ACHN (cell line): ENCODE measurements at regions not wholly inside any gene's neighbourhood (a gene's known extent, or its start where the extent isn't known, plus 50 kb on each side); places are given as distances from the start of the nearest gene placed in this dataset.
"Not testable (repeated sequence)": the region's sequence is repeated elsewhere in the genome, so short reads cannot be mapped to it uniquely, and the experiment has no call there.

Experiments
- DNase-seq: peaks from one replicate; pipeline ENCODE4 v3.0.0-alpha.2; 2015
- in situ Hi-C: cut with HindIII; loops from 2 replicates; pipeline ENCODE4 v1.10.0; 2017; ENCODE audit warnings: low sequenced_read_pairs, low pct_ligation_motif_present, low pct_unique_long_range_greater_than_20kb

GRCh38 chr3:160091441-160091840 lies 102.8 kb downstream of the IL12A start:
- in situ Hi-C loops: no loop called here
- DNase-seq: no peak

DNA sequence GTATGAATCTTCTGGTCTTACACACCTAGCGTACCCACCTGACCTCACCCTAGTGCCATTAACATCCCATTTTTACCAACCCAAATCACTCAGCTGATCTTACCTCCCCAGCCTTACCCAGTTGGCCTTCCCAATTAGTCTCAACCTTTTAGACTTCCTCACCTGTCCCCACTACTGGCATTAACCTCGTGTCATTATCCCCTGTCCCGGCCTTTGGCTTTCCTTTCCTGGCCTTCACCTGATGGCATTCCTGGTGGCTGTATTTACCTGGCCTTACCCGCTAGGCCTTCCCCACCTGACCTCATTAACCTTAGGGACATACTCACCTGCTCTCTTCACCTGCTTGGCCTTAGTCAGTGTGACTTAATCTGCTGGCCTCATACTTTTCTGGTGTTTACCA lies 104.1 kb downstream of the IL12A start:
- in situ Hi-C loops: no loop called here
- DNase-seq: no peak

- in situ Hi-C loops: no loop called here
- DNase-seq: no peak
These were observed 105.9 kb downstream of the IL12A start for GRCh38 chr3:160094562-160094961.

GRCh38 chr3:160097478-160097877 lies 108.8 kb downstream of the IL12A start:
- DNase-seq: no peak
- in situ Hi-C loops: no loop called here

DNA sequence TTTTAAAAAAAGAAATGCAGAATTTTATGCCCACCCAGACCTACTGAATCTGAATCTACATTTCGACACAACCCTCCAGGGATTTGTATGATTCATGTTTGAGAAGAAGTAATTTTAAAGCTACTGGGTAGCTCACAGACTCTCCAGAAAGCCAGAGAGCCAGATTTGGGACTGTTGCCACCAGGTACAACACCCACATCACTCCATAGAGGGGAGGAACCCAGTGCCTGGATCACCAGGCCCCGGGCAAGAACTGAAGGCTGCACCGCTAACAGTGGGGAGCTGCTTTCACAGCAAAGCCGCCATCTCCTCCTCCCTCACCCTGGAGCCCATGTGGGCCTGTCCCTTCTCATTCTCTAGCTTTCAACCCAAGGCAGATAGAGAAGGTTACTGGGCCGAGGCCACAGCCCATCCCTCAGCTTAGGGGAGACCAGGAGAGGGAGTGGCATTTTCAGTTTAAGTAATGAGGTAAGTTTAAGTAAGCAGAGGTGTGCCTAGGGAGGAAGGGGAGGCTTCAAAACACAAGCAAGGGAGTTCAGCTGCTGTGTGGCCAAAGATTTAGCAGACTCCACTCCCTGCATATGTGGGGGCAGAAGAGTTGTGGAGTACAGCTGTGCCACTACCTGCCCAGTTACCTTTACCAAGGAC lies 109.8 kb downstream of the IL12A start:
- in situ Hi-C loops: no loop called here

GRCh38 chr3:160098926-160099626 lies 110.4 kb downstream of the IL12A start:
- in situ Hi-C loops: no loop called here
- peak; percentile 25 for DNase-seq

More for the DNA sequence above, 109.8 kb downstream of the IL12A start:
- no peak for DNase-seq

GRCh38 chr3:160099834-160100233 lies 111.2 kb downstream of the IL12A start:
- no peak for DNase-seq
- in situ Hi-C loops: no loop called here

GRCh38 chr3:160100610-160101009 lies 112.0 kb downstream of the IL12A start:
- DNase-seq: no peak
- in situ Hi-C loops: no loop called here

GRCh38 chr3:160102001-160102400 lies 113.4 kb downstream of the IL12A start:
- DNase-seq, in situ Hi-C loops: not testable (repeated sequence)

DNA sequence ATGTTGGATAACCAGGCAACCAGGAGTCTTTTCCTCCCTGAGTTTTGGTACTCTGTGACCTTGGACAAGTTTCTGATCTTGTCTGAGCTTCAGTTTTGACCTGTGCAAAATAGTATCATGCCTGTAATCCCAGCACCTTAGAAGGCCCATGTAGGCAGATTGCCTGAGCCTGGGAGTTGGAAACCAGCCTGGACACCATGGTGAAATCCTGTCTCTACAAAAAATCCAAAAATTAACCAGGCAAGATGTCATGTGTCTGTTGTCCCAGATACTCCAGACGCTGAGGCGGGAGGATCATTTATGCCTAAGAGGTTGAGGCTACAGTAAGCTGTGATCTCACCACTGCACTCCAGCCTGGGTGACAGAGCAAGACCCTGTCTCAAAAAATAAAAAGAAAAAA lies 114.8 kb downstream of the IL12A start:
- DNase-seq: no peak
- in situ Hi-C loops: no loop called here

GRCh38 chr3:160105907-160106584 lies 117.4 kb downstream of the IL12A start:
- in situ Hi-C loops: no loop called here
- no peak for DNase-seq

GRCh38 chr3:160106905-160107861 lies 118.0 kb upstream of the C3orf80 start:
- DNase-seq: no peak
- in situ Hi-C loops: no loop called here

- DNase-seq: no peak
- in situ Hi-C loops: no loop called here
These were observed 116.9 kb upstream of the C3orf80 start for GRCh38 chr3:160108362-160108761.

DNA sequence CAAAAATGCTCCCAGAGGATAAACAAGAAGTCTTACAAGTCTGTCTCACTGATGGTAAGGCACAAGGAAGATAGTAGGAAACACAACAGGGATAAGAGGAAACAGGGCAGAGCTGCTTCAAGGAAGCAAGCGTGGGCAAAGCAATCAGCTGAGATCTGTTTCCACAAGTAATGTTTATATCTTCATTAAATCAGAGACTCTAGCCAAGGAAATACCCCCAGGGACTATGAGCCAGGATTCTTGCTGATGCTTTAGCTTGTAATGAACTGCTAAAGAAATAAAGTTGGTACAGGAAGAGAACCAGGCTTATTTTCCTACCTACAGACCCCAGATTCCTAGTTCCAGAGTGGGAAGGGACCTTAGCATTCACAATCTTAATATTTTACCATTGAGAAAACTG lies 112.7 kb upstream of the C3orf80 start:
- DNase-seq: no peak
- in situ Hi-C loops: no loop called here

DNA sequence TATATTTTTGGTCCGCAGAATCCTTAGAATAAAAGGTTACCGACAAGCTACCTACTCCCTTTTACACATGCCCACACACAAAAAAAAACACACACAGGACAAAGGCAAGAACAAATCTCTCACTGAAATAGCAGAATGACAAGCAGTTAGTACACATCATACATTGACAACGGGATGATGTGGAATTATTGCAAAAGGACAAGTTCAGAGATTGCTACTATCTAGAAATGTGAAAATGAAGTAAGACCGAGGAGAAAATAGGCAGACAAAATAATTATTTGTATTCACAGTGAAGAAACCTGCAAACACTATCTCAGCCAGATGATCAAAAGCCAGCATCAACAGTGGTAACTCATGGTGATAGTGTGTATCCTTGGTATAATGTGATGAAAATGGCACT lies 112.2 kb upstream of the C3orf80 start:
- in situ Hi-C loops: no loop called here

GRCh38 chr3:160114355-160114995 lies 110.7 kb upstream of the C3orf80 start:
- DNase-seq: no peak
- in situ Hi-C loops: no loop called here

More for the DNA sequence above, 112.2 kb upstream of the C3orf80 start:
- no peak for DNase-seq

DNA sequence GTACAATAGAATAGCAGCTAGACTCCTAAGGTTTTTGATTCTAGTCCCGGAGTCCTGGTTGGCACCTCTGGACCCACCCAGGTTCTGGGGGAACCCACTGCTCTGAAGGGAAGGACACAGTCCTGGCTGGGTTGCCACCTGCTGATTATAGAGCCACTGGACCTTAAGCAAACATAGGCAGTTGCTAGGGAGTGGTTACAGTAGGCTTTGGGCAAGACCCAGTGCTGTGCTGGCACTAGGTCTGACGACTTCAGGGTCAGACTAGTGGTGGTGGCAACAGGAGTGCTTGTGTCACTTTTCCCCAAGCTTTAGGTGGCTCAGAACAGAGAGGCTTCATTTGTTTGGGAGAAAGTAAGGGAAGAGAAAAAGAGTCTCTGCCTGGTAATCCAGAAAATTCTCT lies 109.8 kb upstream of the C3orf80 start:
- no peak for DNase-seq
- in situ Hi-C loops: no loop called here

DNA sequence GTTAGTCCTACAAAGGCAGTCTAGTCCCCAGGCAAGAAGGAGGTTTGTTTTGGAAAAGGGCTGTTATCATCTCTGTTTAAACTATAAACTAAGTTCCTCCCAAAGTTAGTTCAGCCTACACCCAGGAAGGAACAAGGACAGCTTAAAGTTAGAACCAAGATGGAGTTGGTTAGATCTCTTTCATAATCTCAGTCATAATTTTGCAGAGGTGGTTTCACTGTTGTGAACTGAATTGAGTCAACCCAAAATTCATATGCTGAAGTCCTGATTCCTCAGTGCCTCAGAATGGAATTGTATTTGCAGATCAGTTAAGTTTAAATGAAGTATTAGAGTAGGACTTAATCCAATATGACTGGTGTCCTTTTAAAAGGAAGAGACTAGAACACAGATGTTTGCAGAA lies 101.0 kb upstream of the C3orf80 start:
- in situ Hi-C loops: no loop called here
- no peak for DNase-seq
